ENCODE measurements at regions not wholly inside any gene's neighbourhood (a gene's known extent, or its start where the extent isn't known, plus 50 kb on each side); places are given as distances from the start of the nearest gene placed in this dataset.

DNA sequence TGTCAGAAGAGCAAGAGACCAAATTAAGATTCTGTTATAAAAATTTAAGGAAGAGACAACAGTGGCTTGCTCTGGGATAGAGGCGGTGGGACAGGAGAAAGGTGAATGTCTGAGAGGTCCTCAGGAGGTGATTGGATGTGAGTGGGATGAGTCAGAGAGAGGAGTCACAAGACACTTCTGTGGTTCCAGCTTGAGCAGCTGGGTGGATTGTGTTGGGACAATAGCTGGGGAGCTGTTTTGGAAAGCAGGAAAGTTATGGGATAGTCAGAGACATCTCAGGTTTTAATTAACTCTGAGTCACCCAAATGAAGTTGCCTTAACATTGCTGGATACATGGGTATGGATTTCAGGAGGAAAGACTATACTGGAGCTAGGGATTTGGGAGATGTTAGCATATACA lies 218.0 kb upstream of the TRIB2 start:
- Histone ChIP-seq H3K36me3 (ENCODE audit: control insufficient read depth, insufficient read depth, low read length) (no peaks in the 10 kb centered on the region), H3K4me3 (ENCODE audit: low read length) (no peak overlapping the region), H3K27me3 (ENCODE audit: control insufficient read depth, insufficient read depth, low read length) (no peaks in the 10 kb centered on the region), H3K9me3 (ENCODE audit: control insufficient read depth, insufficient read depth, low read length) (no peaks in the 10 kb centered on the region), H3K27ac (ENCODE audit: low read length) (no peak overlapping the region), H3K4me1 (ENCODE audit: control insufficient read depth, insufficient read depth, low read length) (no peaks in the 10 kb centered on the region)
- no CpG with 5 or more reads among the region's 1 CpG for WGBS (ENCODE audit: insufficient coverage, insufficient read length)
- no peak for DNase-seq (ENCODE audit: low read depth, low spot score)

DNA sequence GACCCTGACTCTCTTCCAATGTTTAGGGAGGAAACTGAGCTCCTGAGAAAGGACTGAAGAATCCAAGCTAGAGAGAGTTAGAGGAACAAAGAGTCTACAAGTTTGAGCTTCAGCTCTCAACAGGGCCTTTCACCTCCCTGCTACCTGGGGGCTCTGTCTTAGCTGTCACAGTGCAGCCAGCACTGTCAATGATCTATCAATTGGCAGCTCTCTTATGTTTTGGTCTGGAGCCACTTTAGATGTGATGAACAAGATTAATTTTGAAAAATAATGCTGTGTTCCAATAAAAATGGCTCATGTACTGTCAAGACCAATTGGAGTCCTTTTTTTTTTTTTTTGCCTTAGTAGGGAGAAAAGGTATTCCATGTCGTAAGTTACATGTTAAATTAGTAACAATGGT lies 215.8 kb upstream of the TRIB2 start:
- no CpG with 5 or more reads among the region's 1 CpG for WGBS (ENCODE audit: insufficient coverage, insufficient read length)
- DNase-seq (ENCODE audit: low read depth, low spot score) = no peak
- Histone ChIP-seq H3K27me3 (ENCODE audit: control insufficient read depth, insufficient read depth, low read length) (no peaks in the 10 kb centered on the region), H3K4me3 (ENCODE audit: low read length) (no peak overlapping the region), H3K27ac (ENCODE audit: low read length) (no peak overlapping the region), H3K36me3 (ENCODE audit: control insufficient read depth, insufficient read depth, low read length) (no peaks in the 10 kb centered on the region), H3K4me1 (ENCODE audit: control insufficient read depth, insufficient read depth, low read length) (no peaks in the 10 kb centered on the region), H3K9me3 (ENCODE audit: control insufficient read depth, insufficient read depth, low read length) (no peaks in the 10 kb centered on the region)

DNA sequence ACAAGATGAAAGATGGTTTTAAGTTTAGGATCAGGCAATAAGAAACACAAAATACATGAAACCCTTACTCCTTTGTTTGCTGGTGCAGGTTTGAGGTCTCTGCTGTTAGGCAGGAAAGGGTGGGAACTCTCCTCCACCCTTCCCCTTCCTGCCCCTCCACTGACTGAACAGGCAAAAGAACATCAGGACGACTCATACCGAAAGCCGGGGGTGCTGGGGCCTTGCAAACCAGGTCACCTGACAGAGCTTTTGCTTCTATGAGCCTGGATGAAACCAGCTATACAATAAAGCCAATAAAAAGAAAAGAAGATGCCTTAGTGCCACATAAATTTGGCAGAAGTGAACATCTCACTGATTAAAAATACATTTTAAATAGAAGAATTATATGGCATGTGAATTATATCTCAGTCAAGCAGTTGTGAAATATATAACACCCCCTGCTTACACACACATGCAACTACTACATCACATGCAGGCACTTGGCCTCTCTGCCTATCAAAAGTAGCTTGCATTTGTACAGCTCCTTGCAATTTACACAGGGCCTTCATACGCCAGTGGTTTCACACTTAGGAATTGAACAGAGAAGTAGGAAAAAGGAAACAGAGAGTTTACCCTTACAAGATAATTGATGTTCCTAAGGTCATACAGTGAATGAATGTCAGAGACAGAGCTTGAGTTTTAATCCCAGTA lies 215.1 kb upstream of the TRIB2 start:
- Histone ChIP-seq H3K4me3 (ENCODE audit: low read length) (no peak overlapping the region), H3K4me1 (ENCODE audit: control insufficient read depth, insufficient read depth, low read length) (no peaks in the 10 kb centered on the region), H3K9me3 (ENCODE audit: control insufficient read depth, insufficient read depth, low read length) (no peaks in the 10 kb centered on the region), H3K27ac (ENCODE audit: low read length) (no peak overlapping the region), H3K36me3 (ENCODE audit: control insufficient read depth, insufficient read depth, low read length) (no peaks in the 10 kb centered on the region), H3K27me3 (ENCODE audit: control insufficient read depth, insufficient read depth, low read length) (no peaks in the 10 kb centered on the region)
- no CpG with 5 or more reads among the region's 4 CpGs for WGBS (ENCODE audit: insufficient coverage, insufficient read length)
- DNase-seq (ENCODE audit: low read depth, low spot score) = no peak

DNA sequence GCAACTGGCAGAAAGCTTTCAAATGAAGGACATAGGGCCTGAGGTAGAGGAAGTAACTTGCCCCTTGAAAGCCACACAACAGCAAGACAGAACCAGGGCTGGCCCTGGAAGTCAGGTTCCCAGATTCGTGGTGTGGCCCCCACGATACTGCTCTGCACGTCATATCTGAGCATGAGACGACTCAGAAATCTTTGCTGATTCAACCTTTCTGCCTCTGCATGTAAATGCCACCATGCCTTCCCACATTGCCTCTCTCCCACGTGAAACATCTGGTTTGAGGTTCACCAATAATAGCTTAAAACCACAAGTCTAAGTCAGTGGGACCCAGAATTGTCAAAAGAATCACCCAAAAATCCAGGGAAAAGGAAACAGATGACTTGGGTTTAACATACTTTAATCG lies 214.0 kb upstream of the TRIB2 start:
- Histone ChIP-seq H3K4me1 (ENCODE audit: control insufficient read depth, insufficient read depth, low read length) (no peaks in the 10 kb centered on the region), H3K36me3 (ENCODE audit: control insufficient read depth, insufficient read depth, low read length) (no peaks in the 10 kb centered on the region), H3K27ac (ENCODE audit: low read length) (no peak overlapping the region), H3K9me3 (ENCODE audit: control insufficient read depth, insufficient read depth, low read length) (no peaks in the 10 kb centered on the region), H3K4me3 (ENCODE audit: low read length) (no peak overlapping the region), H3K27me3 (ENCODE audit: control insufficient read depth, insufficient read depth, low read length) (no peaks in the 10 kb centered on the region)
- DNase-seq (ENCODE audit: low read depth, low spot score) = no peak
- WGBS (ENCODE audit: insufficient coverage, insufficient read length) = no CpG with 5 or more reads among the region's 6 CpGs

DNA sequence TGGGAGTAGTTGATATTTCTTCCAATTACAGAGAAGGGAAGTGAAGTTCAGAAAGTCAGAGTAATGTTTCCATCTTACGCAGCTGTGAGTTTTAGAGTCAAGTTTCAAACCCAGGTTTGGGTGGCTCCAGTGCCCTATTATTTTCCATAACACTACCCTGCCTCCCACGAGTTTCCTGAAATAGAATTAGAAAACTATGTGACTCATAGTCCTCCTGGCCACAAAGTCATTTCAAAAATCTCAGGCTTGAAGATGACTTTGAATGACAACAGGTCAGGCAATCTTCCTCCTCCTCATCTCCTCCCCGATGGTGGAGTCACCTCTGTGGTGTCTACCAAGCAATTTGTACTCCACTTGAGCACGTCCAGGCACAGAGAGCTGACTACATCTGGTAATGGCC lies 212.3 kb upstream of the TRIB2 start:
- H3K27me3 ChIP-seq (ENCODE audit: control insufficient read depth, insufficient read depth, low read length) = no peaks in the 10 kb centered on the region
- no CpG with 5 or more reads among the region's 4 CpGs for WGBS (ENCODE audit: insufficient coverage, insufficient read length)
- no peaks in the 10 kb centered on the region for H3K4me1 ChIP-seq (ENCODE audit: control insufficient read depth, insufficient read depth, low read length)
- no peak overlapping the region for H3K4me3 ChIP-seq (ENCODE audit: low read length)
- no peaks in the 10 kb centered on the region for H3K36me3 ChIP-seq (ENCODE audit: control insufficient read depth, insufficient read depth, low read length)
- H3K9me3 ChIP-seq (ENCODE audit: control insufficient read depth, insufficient read depth, low read length) = no peaks in the 10 kb centered on the region
- H3K27ac ChIP-seq (ENCODE audit: low read length) = no peak overlapping the region
- no peak for DNase-seq (ENCODE audit: low read depth, low spot score)

DNA sequence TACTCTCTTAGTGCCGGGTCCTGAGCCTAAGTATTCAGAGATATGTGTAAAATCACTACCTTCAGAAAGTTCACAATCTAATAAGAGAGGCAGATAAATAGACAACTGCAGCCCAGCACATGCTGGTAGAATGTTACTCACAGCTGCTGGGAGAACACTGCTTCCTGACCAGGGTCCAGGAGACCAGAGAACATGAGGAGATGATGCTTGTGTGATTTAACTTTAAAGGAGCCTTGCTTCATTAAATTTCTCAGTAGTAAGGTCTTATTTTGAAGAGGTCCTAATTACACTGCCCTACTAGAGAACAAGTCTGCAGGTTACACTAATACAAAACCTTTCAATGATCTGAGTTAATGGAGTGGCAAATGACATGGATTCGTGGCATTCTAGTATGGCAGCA lies 209.9 kb upstream of the TRIB2 start:
- H3K36me3 ChIP-seq (ENCODE audit: control insufficient read depth, insufficient read depth, low read length) = no peaks in the 10 kb centered on the region
- DNase-seq (ENCODE audit: low read depth, low spot score) = no peak
- no peaks in the 10 kb centered on the region for H3K9me3 ChIP-seq (ENCODE audit: control insufficient read depth, insufficient read depth, low read length)
- H3K4me1 ChIP-seq (ENCODE audit: control insufficient read depth, insufficient read depth, low read length) = no peaks in the 10 kb centered on the region
- no peak overlapping the region for H3K27ac ChIP-seq (ENCODE audit: low read length)
- WGBS (ENCODE audit: insufficient coverage, insufficient read length) = no CpG with 5 or more reads among the region's 2 CpGs
- no peak overlapping the region for H3K4me3 ChIP-seq (ENCODE audit: low read length)
- H3K27me3 ChIP-seq (ENCODE audit: control insufficient read depth, insufficient read depth, low read length) = no peaks in the 10 kb centered on the region

DNA sequence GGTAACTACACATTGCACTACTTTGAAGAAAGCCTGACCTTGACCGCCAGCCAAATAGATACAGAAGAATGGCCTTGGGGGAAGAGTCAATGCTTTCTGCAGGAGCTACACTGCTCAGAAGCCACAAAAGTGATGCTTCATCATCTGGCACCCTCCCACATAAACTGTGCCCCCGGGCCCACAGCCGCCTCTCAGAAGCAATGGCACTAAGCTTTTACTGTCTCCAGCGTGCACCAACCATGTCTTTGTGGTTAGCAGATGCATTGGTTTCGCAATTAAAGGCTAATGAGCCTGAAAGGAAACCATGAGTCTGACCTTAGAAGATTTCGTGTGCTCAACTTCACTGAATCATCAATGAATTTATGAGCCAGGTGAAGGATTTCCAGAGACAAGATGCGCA lies 209.4 kb upstream of the TRIB2 start:
- no peak overlapping the region for H3K27ac ChIP-seq (ENCODE audit: low read length)
- no peak overlapping the region for H3K4me3 ChIP-seq (ENCODE audit: low read length)
- no peaks in the 10 kb centered on the region for H3K27me3 ChIP-seq (ENCODE audit: control insufficient read depth, insufficient read depth, low read length)
- no peaks in the 10 kb centered on the region for H3K4me1 ChIP-seq (ENCODE audit: control insufficient read depth, insufficient read depth, low read length)
- H3K9me3 ChIP-seq (ENCODE audit: control insufficient read depth, insufficient read depth, low read length) = no peaks in the 10 kb centered on the region
- no CpG with 5 or more reads among the region's 7 CpGs for WGBS (ENCODE audit: insufficient coverage, insufficient read length)
- H3K36me3 ChIP-seq (ENCODE audit: control insufficient read depth, insufficient read depth, low read length) = no peaks in the 10 kb centered on the region
- no peak for DNase-seq (ENCODE audit: low read depth, low spot score)

DNA sequence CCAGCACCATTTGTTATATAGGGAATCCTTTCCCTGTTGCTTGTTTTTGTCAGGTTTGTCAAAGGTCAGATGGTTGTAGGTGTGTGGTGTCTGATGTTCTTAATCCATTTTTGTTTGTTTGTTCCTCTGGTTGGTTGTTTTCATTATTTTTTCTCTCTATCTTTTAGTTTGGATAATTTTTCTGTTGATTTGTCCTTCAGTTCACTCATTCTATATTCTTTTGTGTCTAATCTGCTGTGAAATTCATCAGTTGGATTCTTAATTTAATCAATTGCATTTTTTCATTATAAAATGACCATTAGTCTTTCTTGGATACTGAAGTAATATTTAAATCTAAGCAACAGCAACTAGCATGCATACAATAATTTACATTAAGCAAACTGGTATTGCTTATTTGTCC lies 206.7 kb upstream of the TRIB2 start:
- H3K27ac ChIP-seq (ENCODE audit: low read length) = no peak overlapping the region

DNA sequence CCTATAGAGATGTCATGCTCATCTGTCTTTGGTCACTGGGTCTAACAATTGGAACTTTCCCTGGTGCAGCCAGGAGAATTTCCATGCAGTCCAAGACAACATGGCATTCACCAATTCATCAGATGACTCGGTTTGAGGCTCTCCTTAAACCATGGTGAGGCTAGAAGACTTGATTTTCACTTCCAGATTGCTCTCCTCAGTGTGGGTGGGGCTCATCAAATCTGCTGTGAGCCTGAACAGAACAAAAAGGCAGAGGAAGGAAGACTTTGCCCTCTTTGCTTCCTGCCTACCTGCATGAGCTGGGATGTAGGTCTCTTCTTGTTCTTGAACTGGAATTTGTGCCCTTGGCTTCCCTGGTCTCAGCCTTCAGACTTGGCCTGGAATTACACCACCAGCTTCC lies 203.4 kb upstream of the TRIB2 start:
- no peak overlapping the region for H3K4me3 ChIP-seq (ENCODE audit: low read length)
- H3K9me3 ChIP-seq (ENCODE audit: control insufficient read depth, insufficient read depth, low read length) = no peaks in the 10 kb centered on the region
- H3K27me3 ChIP-seq (ENCODE audit: control insufficient read depth, insufficient read depth, low read length) = no peaks in the 10 kb centered on the region
- no peak for DNase-seq (ENCODE audit: low read depth, low spot score)
- no peaks in the 10 kb centered on the region for H3K4me1 ChIP-seq (ENCODE audit: control insufficient read depth, insufficient read depth, low read length)
- no peaks in the 10 kb centered on the region for H3K36me3 ChIP-seq (ENCODE audit: control insufficient read depth, insufficient read depth, low read length)
- H3K27ac ChIP-seq (ENCODE audit: low read length) = no peak overlapping the region
- no CpG with 5 or more reads among the region's 1 CpG for WGBS (ENCODE audit: insufficient coverage, insufficient read length)

More for the DNA sequence above, 206.7 kb upstream of the TRIB2 start:
- no peak for DNase-seq (ENCODE audit: low read depth, low spot score)
- Histone ChIP-seq H3K9me3 (ENCODE audit: control insufficient read depth, insufficient read depth, low read length) (no peaks in the 10 kb centered on the region), H3K4me3 (ENCODE audit: low read length) (no peak overlapping the region), H3K4me1 (ENCODE audit: control insufficient read depth, insufficient read depth, low read length) (no peaks in the 10 kb centered on the region), H3K27me3 (ENCODE audit: control insufficient read depth, insufficient read depth, low read length) (no peaks in the 10 kb centered on the region), H3K36me3 (ENCODE audit: control insufficient read depth, insufficient read depth, low read length) (no peaks in the 10 kb centered on the region)

DNA sequence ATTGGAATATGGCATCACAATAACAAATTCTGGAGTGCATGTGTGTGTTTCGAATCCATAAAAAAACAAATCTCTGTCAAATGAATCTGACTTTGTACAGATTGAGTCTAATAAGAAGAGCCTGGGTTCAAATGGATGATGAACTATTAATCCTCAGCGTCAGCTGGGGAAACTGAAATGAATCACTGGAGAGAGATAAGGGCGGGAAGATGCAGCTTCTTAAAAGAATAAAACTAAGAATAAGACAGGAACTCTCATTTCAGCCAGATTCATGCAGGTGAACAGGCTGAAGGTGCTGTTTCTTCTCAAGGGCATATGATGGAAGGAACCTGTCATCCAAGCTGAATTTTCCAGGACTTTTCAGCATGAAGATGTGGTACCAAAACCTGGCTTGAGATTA lies 202.6 kb upstream of the TRIB2 start:
- no peaks in the 10 kb centered on the region for H3K36me3 ChIP-seq (ENCODE audit: control insufficient read depth, insufficient read depth, low read length)

DNA sequence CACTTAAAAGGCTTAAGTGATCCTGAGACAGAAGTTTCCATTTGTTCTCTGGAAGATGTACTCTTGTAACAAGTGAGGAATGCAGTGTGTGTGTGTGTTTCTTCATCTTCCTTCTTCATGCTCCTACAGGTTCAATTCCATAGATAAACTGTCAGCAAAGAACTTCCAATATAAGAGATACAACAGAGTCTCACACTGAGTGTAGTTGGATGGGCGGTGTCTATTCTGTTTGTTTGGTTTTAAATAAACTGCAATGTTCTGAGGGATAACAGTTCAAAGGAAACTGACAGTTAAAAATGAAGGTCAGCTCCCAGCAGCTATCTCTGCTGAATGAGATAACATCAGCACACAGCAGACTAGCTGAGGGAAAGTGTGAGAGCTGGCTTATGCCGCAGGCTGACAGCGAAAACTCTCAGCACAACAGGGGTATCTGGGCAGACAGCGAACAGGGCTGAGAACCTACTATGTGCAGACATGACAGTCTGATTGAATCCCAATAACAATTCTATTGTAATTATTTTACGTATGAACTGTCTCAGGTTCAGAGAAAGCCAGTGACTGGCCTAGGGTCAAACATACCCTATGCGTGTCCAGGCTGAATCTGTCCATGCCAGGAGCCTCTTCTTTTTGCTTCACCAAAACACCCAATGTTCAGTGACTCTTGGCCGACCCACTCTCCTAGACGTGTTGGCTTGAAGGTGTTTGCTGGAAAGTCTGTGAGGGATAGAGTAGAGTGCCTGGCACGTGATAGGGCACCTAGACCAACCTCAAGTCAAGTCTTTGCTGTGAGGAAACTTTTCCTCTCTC lies 201.9 kb upstream of the TRIB2 start:
- H3K27ac ChIP-seq (ENCODE audit: low read length) = no peak overlapping the region

More for the DNA sequence above, 202.6 kb upstream of the TRIB2 start:
- Histone ChIP-seq H3K4me3 (ENCODE audit: low read length) (no peak overlapping the region), H3K27me3 (ENCODE audit: control insufficient read depth, insufficient read depth, low read length) (no peaks in the 10 kb centered on the region), H3K4me1 (ENCODE audit: control insufficient read depth, insufficient read depth, low read length) (no peaks in the 10 kb centered on the region), H3K9me3 (ENCODE audit: control insufficient read depth, insufficient read depth, low read length) (no peaks in the 10 kb centered on the region), H3K27ac (ENCODE audit: low read length) (no peak overlapping the region)
- no peak for DNase-seq (ENCODE audit: low read depth, low spot score)
- no CpG with 5 or more reads among the region's 3 CpGs for WGBS (ENCODE audit: insufficient coverage, insufficient read length)

More for the DNA sequence above, 201.9 kb upstream of the TRIB2 start:
- Histone ChIP-seq H3K36me3 (ENCODE audit: control insufficient read depth, insufficient read depth, low read length) (no peaks in the 10 kb centered on the region), H3K9me3 (ENCODE audit: control insufficient read depth, insufficient read depth, low read length) (no peaks in the 10 kb centered on the region), H3K4me1 (ENCODE audit: control insufficient read depth, insufficient read depth, low read length) (no peaks in the 10 kb centered on the region), H3K27me3 (ENCODE audit: control insufficient read depth, insufficient read depth, low read length) (no peaks in the 10 kb centered on the region), H3K4me3 (ENCODE audit: low read length) (no peak overlapping the region)
- no peak for DNase-seq (ENCODE audit: low read depth, low spot score)
- WGBS (ENCODE audit: insufficient coverage, insufficient read length) = no CpG with 5 or more reads among the region's 9 CpGs

Measured in iPS DF 6.9 (cell line).